ENCODE measurements at regions not wholly inside any gene's neighbourhood (a gene's known extent, or its start where the extent isn't known, plus 50 kb on each side); places are given as distances from the start of the nearest gene placed in this dataset.

GRCh38 chr13:99663908-99664307, 162.6 kb downstream of the TM9SF2 start:
- no peak for TF ChIP-seq TARDBP (IDR thresholded peaks at IDR 0.05)
- no peak for TF ChIP-seq L3MBTL2 (conservative IDR thresholded peaks at IDR 0.05)
- no peak for TF ChIP-seq ELF4 (IDR thresholded peaks at IDR 0.05)
- TF ChIP-seq NFRKB (IDR thresholded peaks at IDR 0.05) = no peak

All from HEK293T (cell line).